Skeletal muscle satellite cell (primary cell): ENCODE measurements at regions not wholly inside any gene's neighbourhood (a gene's known extent, or its start where the extent isn't known, plus 50 kb on each side); places are given as distances from the start of the nearest gene placed in this dataset.

Experiments used
- H3K27me3 ChIP-seq: 2 replicates; pipeline ENCODE4 v1.7.0; 2013; ENCODE audit warnings: low read length; ENCODE audit not compliant: control insufficient read depth, insufficient read depth
- H3K36me3 ChIP-seq: 2 replicates; pipeline ENCODE4 v1.7.0; 2013; ENCODE audit warnings: mild to moderate bottlenecking, control low read depth, low read length; ENCODE audit not compliant: insufficient read depth
- H3K4me1 ChIP-seq: 2 replicates; pipeline ENCODE4 v1.7.0; 2013; ENCODE audit warnings: low read length; ENCODE audit not compliant: control insufficient read depth, insufficient read depth
- H3K4me2 ChIP-seq: 2 replicates; pipeline ENCODE4 v1.7.0; 2013; ENCODE audit warnings: mild to moderate bottlenecking, low read length
- H3K4me3 ChIP-seq: 2 replicates; pipeline ENCODE4 v1.7.0; 2013; ENCODE audit warnings: low read length
- H3K9ac ChIP-seq: 2 replicates; pipeline ENCODE4 v1.7.0; 2013; ENCODE audit warnings: mild to moderate bottlenecking, low read depth, low read length, moderate library complexity
- H3K9me3 ChIP-seq: replicated peaks from 2 replicates; pipeline ENCODE4 v1.7.0; 2013; ENCODE audit warnings: mild to moderate bottlenecking, control low read depth, low read length

- H3K36me3 ChIP-seq = no peaks in the 10 kb centered on the region
- no peaks in the 10 kb centered on the region for H3K27me3 ChIP-seq
- peaks cover 8% of the 10 kb centered on the region for H3K4me1 ChIP-seq
- H3K9me3 ChIP-seq = no peaks in the 10 kb centered on the region
- no peak overlapping the region for H3K4me3 ChIP-seq
- H3K9ac ChIP-seq = no peak overlapping the region
- H3K4me2 ChIP-seq = no peak overlapping the region
Observed at GRCh38 chr2:42108852-42109251, 60.3 kb upstream of the EML4 start.

GRCh38 chr2:42109959-42110640, 59.1 kb upstream of the EML4 start:
- no peak overlapping the region for H3K4me2 ChIP-seq
- H3K9me3 ChIP-seq = no peaks in the 10 kb centered on the region
- H3K36me3 ChIP-seq = no peaks in the 10 kb centered on the region
- H3K4me1 ChIP-seq = peaks cover 8% of the 10 kb centered on the region
- no peak overlapping the region for H3K4me3 ChIP-seq
- no peaks in the 10 kb centered on the region for H3K27me3 ChIP-seq
- no peak overlapping the region for H3K9ac ChIP-seq

GRCh38 chr2:42110641-42111322, 58.4 kb upstream of the EML4 start:
- H3K9me3 ChIP-seq = no peaks in the 10 kb centered on the region
- no peaks in the 10 kb centered on the region for H3K27me3 ChIP-seq
- H3K4me2 ChIP-seq = no peak overlapping the region
- H3K4me1 ChIP-seq = peaks cover 4% of the 10 kb centered on the region
- no peak overlapping the region for H3K9ac ChIP-seq
- no peak overlapping the region for H3K4me3 ChIP-seq
- no peaks in the 10 kb centered on the region for H3K36me3 ChIP-seq

DNA sequence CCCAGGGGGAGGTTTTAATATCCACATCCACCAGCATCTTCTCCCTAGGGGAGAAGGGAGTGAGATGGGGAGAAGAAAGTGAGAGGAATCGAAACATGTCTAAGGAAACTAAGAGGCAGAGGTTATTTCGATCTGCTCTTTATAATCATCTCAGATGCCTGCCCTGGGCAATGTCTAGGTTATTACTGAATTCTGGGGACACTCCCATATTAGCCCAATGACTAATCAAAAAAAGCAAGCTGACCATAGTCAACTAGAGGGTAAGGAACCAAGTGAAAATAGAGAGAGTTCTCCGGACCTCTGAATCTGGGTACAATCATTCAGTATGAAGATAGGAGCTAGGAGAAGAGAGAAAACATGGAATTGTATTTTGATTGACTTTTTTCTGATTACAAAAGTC, 56.7 kb upstream of the EML4 start:
- Histone ChIP-seq H3K4me3 (no peak overlapping the region), H3K9ac (no peak overlapping the region), H3K27me3 (no peaks in the 10 kb centered on the region), H3K4me2 (no peak overlapping the region), H3K9me3 (no peaks in the 10 kb centered on the region), H3K4me1 (peaks cover 13% of the 10 kb centered on the region), H3K36me3 (no peaks in the 10 kb centered on the region)

- Histone ChIP-seq H3K36me3 (no peaks in the 10 kb centered on the region), H3K4me3 (no peak overlapping the region), H3K9ac (no peak overlapping the region), H3K4me1 (peaks cover 22% of the 10 kb centered on the region), H3K27me3 (no peaks in the 10 kb centered on the region), H3K9me3 (no peaks in the 10 kb centered on the region), H3K4me2 (no peak overlapping the region)
Observed at GRCh38 chr2:42113452-42113851, 55.7 kb upstream of the EML4 start.

DNA sequence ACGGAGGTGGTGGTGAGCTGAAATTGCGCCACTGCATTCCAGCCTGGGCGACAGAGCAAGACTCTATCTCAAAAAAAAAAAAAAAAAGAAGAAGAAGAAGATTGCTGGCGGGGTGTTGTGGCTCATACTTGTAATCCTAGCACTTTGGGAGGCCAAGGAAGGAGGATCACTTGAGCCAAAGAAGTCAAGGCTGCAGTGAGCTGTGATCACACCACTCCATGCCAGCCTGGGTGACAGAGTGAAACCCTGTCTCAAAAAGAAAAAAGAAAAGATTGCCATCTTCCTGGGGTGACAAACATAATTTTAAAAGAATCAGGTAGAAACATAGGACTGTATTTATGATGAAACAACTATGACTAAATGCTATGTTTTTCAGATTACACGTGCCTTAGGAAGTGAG, 55.1 kb upstream of the EML4 start:
- H3K4me3 ChIP-seq = no peak overlapping the region
- H3K36me3 ChIP-seq = no peaks in the 10 kb centered on the region
- no peak overlapping the region for H3K9ac ChIP-seq
- H3K4me1 ChIP-seq = peaks cover 29% of the 10 kb centered on the region
- H3K27me3 ChIP-seq = no peaks in the 10 kb centered on the region
- no peak overlapping the region for H3K4me2 ChIP-seq
- H3K9me3 ChIP-seq = no peaks in the 10 kb centered on the region

DNA sequence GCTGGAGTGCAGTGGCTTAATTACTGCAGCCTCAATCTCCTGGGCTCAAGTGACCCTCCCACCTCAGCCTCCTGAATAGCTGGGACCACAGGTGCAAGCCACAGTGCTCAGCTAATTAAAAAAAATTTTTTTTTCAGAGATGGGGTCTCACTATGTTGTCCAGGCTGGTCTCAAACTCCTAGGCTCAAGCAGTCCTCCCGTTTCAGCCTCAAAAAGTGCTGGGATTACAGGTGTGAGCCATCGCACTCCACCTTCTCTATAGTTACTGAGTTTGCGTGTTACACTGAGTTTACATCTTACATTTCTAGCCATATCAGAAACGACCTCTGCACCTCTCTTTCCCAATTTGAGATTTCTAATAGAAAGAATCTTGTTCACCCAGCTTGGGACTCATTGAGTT, 53.6 kb upstream of the EML4 start:
- no peak overlapping the region for H3K9ac ChIP-seq
- H3K4me1 ChIP-seq = peaks cover 29% of the 10 kb centered on the region
- H3K4me3 ChIP-seq = no peak overlapping the region
- no peaks in the 10 kb centered on the region for H3K27me3 ChIP-seq
- H3K36me3 ChIP-seq = no peaks in the 10 kb centered on the region
- no peaks in the 10 kb centered on the region for H3K9me3 ChIP-seq
- H3K4me2 ChIP-seq = no peak overlapping the region

DNA sequence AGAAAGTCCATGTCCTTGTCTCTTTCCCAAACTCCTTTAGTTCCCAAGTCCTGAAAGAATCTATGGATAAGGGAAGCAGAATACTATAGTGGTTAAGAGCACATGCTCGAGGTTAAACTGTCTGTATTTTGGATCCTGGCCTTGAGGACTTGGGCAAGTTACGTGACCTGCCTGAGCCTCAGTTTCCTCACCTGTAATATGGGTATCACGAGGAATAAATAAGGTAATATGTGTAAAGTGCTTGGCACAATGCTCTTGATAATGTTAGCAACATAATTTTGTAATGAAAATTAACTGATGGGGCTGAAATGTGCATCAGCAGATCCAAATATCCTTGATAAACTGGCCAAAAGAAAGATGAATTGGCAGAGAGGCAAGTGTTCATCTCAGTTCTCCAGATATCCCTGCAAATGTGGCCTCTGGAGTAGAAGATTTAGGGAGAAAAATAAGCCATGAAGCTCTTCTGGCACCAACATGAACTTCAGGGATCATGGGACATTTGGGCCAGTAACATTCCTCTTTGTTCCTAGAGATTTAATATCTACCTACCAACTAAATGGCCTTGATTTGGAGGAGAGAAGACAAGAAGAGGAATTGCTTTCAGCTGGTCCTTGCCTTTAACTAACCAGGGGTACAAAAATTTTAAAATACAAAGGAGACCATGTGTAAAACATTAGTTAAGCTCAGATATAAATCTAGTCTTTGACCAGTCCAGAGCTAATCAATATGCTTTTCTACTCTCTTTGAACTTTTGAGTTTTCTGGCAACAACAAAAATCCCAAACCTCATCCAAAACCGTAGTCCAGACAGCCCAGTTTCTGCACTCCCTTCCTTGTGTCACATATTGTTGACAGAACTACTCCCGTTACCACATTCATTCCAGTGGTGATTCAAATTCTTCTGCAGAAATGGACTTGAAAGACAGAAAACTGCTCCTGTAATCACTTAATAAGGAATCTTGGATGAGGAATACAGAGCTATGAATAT, 52.7 kb upstream of the EML4 start:
- H3K36me3 ChIP-seq = no peaks in the 10 kb centered on the region
- no peak overlapping the region for H3K4me3 ChIP-seq
- no peaks in the 10 kb centered on the region for H3K27me3 ChIP-seq
- H3K4me2 ChIP-seq = no peak overlapping the region
- peaks cover 29% of the 10 kb centered on the region for H3K4me1 ChIP-seq
- H3K9ac ChIP-seq = no peak overlapping the region
- no peaks in the 10 kb centered on the region for H3K9me3 ChIP-seq

GRCh38 chr2:42117182-42117579, 52.0 kb upstream of the EML4 start:
- no peaks in the 10 kb centered on the region for H3K36me3 ChIP-seq
- no peaks in the 10 kb centered on the region for H3K27me3 ChIP-seq
- H3K9me3 ChIP-seq = no peaks in the 10 kb centered on the region
- no peak overlapping the region for H3K4me2 ChIP-seq
- H3K9ac ChIP-seq = no peak overlapping the region
- peaks cover 29% of the 10 kb centered on the region for H3K4me1 ChIP-seq
- H3K4me3 ChIP-seq = no peak overlapping the region

- no peaks in the 10 kb centered on the region for H3K36me3 ChIP-seq
- H3K27me3 ChIP-seq = no peaks in the 10 kb centered on the region
- no peak overlapping the region for H3K9ac ChIP-seq
- no peak overlapping the region for H3K4me3 ChIP-seq
- peaks cover 29% of the 10 kb centered on the region for H3K4me1 ChIP-seq
- H3K4me2 ChIP-seq = peak overlapping the region; percentile 16
- H3K9me3 ChIP-seq = no peaks in the 10 kb centered on the region
Observed at GRCh38 chr2:42117923-42118753, 51.0 kb upstream of the EML4 start.
